Left renal pelvis (tissue), 4 donors: ENCODE measurements at regions not wholly inside any gene's neighbourhood (a gene's known extent, or its start where the extent isn't known, plus 50 kb on each side); places are given as distances from the start of the nearest gene placed in this dataset.

Experiments
- DNase-seq, 4 donors: peaks; one replicate each; pipeline ENCODE4 v3.0.0-alpha.2; 2013; ENCODE audit warnings: low read depth in 4 of 4, low spot score in 3 of 4

DNA sequence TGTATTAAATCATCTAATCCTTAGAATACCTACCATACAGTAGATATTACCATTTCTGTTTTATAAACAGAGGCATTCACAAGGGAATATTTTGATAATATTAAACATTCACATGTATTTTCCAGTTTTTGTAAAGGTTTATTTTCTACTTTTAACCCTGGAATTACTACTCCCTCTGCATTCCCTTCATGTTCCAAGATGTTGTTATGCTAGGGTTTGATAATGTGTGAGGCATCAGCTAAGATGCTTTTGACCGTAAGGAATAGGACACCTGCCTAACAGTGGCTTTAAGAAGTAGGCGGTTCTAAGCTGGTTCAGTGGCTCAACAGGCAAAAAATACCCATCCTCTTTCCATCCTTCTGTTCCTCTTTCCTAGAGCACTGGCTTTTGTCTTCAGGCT, 131.9 kb upstream of the USP24 start:
- no peak for DNase-seq

- no peak for DNase-seq
These were observed 131.4 kb upstream of the USP24 start for GRCh38 chr1:55346586-55346985.

DNA sequence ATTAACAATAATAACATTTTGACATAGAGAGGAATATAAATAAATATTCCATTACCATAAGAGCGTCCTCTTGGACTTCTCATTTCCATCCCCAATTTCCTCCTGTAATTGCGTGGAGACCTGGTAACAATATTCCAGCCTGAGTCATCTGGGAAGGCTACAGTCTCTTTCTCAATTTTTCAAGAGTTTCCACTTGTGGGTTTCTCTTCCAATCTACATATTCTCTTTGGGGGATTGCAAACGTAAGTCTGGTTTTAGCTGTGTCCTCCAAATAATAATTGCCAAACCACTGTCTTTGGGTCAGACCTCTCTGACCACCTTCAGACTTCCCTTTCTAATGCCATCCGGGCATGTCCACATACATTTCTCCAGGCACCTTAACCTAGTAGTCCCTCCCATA, 124.5 kb upstream of the USP24 start:
- DNase-seq: no peak

GRCh38 chr1:55338448-55338820, 123.3 kb upstream of the USP24 start:
- no peak for DNase-seq

- DNase-seq: no peak
These were observed 122.8 kb upstream of the USP24 start for GRCh38 chr1:55337801-55338447.

GRCh38 chr1:55334797-55335196, 119.6 kb upstream of the USP24 start:
- no peak for DNase-seq

DNA sequence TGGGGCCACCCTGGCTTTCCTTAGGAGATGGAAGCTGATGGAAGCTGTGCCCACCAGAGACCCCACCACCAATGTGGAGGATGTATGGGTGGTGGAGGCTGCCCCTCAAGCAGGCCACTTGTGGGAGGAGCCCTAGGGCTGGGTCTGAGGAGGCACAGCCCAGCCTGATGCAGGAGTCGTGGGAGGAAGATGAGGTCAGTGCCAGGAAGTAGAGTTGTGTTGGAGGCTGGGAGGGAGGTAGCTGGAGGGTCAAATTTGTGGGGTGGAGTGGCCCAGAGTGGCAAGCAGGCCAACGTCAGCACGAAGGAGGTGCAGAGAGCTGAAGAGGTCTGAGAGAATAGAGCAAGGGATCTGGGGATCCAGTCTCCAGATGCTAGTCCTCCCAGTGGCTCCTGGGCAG, 119.0 kb upstream of the USP24 start:
- DNase-seq: no peak

DNA sequence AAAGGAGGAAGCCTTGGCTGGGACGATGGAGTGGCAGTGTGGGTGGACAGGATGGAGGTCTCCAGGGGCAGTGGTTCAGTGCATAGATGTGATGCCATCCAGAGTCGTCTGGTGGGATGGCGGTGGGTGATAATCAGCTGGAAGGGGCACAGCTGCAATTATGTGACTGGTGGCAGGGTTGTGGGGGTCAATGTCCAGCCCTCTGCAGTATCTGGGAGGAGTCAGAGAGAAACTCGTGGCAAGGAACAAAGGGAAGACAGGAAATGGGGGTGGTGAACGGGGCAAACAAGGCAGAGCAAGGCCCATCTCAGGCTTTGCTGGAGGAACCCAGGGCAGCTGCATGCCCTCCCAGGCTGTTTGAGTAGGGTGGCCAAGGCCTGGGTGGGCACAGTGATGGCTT, 118.3 kb upstream of the USP24 start:
- no peak for DNase-seq

- DNase-seq: no peak
These were observed 116.2 kb upstream of the USP24 start for GRCh38 chr1:55331351-55331750.

DNA sequence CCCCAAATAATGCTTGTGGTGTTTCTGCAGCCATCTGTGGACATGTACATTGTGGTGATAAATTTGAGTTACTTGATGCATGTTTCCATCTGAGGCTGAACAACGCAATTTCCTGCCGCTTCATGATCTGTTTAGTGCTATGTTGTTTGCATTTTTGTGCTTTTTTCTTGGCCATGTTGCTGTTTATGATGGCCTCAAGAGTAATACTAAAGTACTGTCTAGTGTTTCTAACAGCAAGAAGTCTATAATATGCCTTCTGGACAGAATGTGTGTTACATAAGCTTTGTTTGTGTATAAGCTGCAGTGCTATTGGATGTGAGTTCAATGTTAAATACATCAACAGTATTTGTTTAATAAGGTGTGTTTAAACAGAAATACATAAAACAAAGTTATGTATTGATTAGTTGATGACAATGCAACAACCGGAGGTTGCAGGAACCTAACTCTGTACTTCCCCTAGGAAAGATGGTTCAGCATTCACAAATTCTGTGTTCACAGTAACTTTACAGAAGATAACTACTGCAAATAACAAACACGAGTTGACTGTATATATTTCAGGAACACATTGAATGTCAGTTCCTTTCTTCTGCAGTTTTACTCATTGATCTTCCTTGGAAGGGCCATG, 114.8 kb upstream of the USP24 start:
- no peak for DNase-seq

DNA sequence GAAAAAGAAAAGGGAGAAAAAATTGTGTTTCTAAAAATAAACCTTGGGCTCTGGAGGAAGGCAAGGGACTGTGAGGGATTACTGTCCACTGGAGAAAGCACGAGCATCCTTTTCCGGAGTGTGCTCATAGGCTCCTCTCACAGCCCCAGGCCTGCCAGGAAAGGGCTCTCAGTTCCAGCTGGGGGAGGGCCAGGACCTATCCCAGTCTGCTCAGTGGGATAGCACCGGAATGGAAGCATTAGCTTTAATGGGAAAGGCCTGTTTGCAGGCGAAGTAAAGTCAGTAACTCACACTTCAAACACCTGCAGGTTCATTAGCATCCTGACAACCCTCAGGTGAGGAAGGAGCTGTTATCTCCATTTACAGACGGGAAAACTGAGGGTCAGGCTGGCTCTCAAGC, 113.9 kb upstream of the USP24 start:
- DNase-seq: no peak

DNA sequence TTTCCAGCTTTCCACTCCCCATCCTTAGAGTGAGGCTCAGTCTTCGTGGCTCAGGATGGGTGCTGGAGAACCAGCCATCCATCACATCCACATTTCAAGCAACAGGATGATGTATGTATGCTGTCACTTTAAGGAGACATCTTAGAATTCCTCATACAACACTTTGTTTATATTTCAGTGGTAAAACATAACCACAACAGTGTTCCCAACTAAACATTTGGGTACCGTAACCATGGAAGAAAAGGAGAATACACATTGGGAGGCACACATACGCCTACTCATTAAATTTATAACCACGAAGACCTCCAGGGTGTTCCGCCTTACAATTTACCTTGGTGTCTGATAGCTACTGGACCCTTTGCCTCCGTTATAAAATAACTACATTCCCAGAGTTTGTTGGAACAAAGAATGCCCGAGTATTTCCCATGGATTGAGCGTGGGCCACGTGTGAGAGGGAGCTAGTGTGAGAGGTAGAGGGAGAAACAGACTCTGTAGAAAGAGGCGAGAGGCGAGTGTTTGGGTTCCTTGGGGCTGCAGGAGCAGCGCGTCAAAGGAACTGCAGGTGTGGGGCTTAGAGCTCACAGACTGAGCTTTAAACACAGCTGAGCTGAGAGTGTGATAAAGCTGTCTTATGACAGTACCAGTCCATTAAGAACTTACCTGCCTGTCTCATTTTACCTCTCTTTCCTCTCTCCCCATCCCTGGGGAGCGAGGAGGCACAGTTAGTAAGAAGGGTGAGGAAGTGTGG, 111.5 kb upstream of the USP24 start:
- no peak for DNase-seq

DNA sequence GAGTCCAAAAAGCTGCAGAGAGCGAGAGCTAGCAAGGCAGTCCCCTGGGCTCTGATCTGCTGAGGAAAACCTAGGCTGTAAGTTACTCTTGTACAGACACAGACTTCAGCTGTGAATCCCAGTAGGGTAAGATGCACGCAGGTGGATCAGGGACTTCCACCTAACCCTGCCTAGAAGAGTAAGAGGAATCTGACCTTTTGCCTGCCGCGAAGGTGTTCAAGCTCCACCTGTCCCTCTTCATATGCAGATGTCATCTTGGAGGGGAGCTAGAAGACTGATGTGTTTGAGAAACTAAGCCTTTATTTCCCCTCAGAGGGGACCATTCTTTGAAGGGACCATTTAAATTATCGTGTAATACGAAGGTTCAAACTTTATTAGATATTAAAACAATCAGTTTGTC, 108.6 kb upstream of the USP24 start:
- DNase-seq: no peak

DNA sequence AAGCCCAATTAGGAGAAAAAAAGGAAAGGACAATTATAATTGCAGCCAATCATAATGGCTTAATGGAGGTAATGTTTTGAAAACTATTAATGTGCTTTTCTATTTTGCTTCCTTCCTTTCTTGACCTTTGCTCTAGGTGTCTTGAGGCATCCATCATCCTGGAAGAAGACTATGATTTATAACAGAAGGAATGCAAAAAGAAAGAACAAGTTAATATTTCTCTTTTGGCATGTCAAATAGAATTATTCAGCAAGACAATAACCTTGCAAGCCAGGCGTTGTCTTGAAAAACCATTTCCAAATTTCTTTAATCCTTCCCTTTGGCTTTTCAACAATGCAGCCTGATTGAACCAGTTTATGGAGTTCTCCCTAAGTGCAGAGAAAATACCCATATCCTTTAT, 107.7 kb upstream of the USP24 start:
- no peak for DNase-seq

GRCh38 chr1:55321942-55322341, 106.8 kb upstream of the USP24 start:
- no peak for DNase-seq

DNA sequence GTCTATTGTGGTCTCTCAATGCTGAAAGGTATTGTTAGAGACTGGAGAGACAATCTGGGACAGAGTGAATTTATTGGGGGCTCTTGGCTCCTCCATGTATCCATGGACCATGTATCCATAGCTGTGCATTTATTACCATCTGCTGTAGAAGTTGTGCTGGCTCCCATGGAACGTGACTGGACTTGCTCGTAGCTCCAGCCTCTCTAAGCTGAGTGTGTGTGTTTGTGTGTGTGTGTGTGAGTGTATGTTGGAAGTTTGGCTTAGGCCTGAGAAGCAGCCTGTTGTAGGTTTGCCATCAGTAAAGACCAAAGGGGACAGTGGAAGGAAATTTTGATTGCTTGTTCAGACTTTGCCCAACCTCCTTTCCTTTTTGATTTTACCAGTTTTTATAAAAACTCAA, 105.7 kb upstream of the USP24 start:
- no peak for DNase-seq

DNA sequence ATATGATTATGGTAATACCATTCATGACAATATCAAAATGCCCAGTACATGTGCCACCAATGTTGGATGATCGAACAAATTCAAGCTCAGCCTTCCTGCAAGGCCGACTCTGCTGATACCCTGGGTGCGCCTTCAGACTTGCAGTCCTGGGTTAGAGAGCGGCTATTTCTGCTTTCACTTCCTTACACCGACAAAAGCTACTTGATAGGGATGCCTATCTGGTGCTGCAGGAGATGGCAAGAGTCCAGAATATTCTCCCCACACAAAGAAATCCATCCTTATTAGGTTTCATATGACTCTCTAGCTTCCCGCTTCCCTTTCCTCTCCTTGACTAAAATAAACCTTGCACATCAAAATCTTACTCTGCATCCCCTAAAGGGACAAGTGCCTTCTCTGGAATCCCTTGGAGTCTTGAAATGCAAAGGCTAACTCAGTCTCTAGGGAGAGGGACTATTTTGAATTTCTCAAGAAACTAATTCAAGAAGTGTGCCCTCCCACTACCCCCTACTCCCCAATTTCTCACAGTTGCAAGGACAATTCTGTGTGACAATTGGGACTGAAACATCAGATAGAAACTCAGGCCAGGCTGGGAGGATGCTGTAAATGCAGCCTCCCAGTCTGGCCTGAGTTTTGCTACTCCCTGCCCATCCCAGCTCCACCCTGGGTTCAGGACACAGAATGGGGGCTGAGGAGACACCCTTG, 103.1 kb upstream of the USP24 start:
- DNase-seq: no peak

DNA sequence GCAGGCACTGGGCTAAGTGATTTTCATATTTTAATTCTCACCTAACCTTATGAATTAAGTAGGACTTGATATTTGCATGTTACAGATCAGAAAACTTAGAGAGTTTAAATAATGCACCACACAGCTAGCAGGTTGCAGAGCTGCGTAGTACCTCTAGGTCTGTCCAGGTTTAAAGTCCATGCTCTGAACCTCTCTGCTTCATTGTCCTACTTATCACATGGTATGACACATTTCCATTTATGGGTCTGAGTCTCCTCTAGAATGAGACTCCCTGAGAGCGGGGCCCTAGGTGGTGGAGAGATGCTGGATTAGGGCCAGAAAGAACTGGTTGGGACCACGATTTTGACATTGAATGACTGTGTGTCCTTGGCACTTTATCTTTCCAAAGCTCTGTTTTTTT, 102.5 kb upstream of the USP24 start:
- no peak for DNase-seq

- no peak for DNase-seq
These were observed 101.9 kb upstream of the USP24 start for GRCh38 chr1:55316947-55317662.

GRCh38 chr1:55316502-55316901, 101.3 kb upstream of the USP24 start:
- no peak for DNase-seq

DNA sequence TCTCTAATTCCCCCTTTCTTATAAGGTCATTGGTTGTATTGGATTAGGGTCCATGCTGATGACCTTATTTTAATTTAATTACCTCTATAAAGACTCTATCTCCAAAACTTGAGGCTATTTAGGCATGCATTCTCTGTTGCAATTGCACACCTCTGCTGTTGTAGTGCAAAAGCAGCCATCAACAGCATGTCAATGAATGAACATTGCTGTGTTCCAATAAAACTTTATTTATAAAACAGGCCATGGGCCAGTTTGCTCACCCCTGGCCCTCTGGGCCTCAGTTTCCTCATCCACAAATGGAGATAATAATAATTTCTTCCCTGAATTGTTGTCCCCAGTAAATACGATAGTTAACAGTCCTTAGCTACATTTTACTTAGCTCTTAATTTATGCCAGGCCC, 100.4 kb upstream of the USP24 start:
- DNase-seq: no peak
